ENCODE measurements at regions not wholly inside any gene's neighbourhood (a gene's known extent, or its start where the extent isn't known, plus 50 kb on each side); places are given as distances from the start of the nearest gene placed in this dataset.

DNA sequence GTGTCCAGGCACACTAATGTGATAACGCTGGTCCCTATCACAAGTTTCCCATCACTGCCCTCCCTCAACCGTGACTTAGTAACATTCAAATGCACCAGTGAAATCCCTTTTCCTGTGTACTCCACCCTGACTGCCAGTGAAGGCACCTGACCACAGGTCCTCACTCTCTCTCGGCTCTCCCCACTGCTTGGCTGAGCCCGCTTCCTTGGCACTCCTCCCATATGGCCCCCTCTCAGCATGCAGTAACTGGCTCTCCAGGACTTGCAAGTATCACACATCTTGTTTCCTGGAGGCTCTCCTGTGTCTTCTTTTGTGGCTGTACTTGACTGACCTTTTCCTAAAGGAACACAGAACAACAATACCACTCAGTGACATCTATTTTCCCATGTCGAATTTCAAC, 292.0 kb upstream of the ZNF608 start:
- TF ChIP-seq, protein P1, sequence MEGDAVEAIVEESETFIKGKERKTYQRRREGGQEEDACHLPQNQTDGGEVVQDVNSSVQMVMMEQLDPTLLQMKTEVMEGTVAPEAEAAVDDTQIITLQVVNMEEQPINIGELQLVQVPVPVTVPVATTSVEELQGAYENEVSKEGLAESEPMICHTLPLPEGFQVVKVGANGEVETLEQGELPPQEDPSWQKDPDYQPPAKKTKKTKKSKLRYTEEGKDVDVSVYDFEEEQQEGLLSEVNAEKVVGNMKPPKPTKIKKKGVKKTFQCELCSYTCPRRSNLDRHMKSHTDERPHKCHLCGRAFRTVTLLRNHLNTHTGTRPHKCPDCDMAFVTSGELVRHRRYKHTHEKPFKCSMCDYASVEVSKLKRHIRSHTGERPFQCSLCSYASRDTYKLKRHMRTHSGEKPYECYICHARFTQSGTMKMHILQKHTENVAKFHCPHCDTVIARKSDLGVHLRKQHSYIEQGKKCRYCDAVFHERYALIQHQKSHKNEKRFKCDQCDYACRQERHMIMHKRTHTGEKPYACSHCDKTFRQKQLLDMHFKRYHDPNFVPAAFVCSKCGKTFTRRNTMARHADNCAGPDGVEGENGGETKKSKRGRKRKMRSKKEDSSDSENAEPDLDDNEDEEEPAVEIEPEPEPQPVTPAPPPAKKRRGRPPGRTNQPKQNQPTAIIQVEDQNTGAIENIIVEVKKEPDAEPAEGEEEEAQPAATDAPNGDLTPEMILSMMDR (IDR thresholded peaks at IDR 0.05; ENCODE audit: insufficient read depth, low read length, poor library complexity, severe bottlenecking), result no peak
- Histone ChIP-seq H3K4me3 (ENCODE audit: low read depth, low read length) (no peak overlapping the region), H3K36me3 (ENCODE audit: control insufficient read depth, insufficient read depth, low read length) (no peaks in the 10 kb centered on the region), H3K27me3 (ENCODE audit: control insufficient read depth, insufficient read depth, low read length) (no peaks in the 10 kb centered on the region)
- DNase-seq (ENCODE audit: low read depth), result no peak

DNA sequence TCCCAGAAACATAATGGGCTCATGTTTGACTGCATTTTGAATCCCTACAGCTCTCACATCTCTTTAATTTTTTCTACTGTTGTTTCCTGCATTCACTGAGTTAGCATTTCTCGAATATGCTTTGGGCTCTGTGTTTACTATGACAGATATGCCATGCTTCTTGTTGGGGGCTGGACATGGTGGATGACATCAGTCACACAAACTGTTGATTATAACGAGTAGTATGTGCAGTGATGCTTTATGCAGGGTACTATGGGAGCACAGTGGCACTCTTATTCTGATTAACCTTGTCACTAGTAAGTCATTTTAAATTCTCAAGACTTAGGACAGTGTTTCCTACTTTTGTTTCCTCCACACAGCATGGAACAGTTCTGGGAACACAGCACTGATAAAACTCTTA, 295.4 kb upstream of the ZNF608 start:
- no peaks in the 10 kb centered on the region for H3K27me3 ChIP-seq (ENCODE audit: control insufficient read depth, insufficient read depth, low read length)
- TF ChIP-seq, protein P1 (IDR thresholded peaks at IDR 0.05; ENCODE audit: insufficient read depth, low read length, poor library complexity, severe bottlenecking), result no peak
- no peaks in the 10 kb centered on the region for H3K36me3 ChIP-seq (ENCODE audit: control insufficient read depth, insufficient read depth, low read length)
- DNase-seq (ENCODE audit: low read depth), result no peak
- H3K4me3 ChIP-seq (ENCODE audit: low read depth, low read length), result no peak overlapping the region

DNA sequence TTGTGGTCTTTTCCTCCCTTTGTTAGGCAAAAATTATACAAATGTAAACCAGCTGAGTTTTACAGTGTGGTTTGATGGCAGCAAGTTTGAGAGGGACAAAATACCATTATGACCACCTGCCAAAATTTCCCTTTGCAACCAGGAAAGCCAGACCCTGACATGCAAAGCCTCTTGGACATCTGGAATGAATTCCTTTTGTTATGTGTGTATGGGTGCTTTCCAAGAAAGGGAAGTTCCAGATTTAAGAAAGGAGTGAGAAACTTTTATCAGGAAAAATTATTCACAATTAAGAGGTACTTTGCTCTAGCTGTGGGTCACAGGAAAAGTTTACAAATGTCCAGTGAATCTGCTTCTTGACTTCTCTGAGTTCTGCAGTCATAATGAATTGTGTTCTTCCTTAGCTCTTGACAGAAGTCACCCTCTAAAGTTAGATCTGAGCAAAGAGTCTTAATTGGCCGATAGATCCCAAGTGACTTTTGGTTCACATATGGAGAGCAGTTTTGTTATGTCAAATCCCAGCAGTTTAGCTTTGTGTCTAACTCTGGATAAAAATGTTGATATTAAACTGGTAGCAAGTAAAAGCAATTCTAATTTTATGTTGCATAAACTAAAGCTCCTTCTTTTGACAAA, 295.9 kb upstream of the ZNF608 start:
- Histone ChIP-seq H3K27me3 (ENCODE audit: control insufficient read depth, insufficient read depth, low read length) (no peaks in the 10 kb centered on the region), H3K4me3 (ENCODE audit: low read depth, low read length) (no peak overlapping the region), H3K36me3 (ENCODE audit: control insufficient read depth, insufficient read depth, low read length) (no peaks in the 10 kb centered on the region)
- no peak for DNase-seq (ENCODE audit: low read depth)
- TF ChIP-seq, protein P1 (IDR thresholded peaks at IDR 0.05; ENCODE audit: insufficient read depth, low read length, poor library complexity, severe bottlenecking), result no peak

DNA sequence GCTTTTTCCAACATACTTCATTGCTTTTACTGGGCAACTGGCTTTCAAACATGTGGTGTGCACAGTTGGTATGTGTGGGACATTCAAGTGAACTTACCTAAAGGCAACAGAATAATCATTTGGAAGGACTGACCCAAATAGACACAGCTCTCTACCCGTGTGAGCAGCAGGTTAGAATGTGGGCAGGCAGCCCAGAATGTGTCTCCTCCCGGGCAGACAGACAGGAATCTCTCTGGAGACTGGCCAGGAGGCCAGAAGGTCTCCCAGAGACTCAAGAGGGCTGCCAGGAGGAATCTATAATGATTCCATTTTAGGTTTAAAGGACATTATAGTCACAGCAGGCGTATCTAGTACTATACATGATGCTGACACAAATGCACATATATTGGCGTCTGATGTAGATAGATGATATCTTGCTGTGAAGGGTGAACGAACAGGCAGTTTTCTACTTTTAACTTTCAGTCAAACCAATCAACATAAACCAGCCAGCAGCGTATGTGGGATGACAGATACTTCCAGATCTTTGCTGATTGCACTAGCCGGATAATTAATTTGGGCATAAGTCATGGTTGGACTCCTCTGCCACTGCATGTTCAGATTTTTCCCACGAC, 297.4 kb upstream of the ZNF608 start:
- peak; percentile 86 for DNase-seq (ENCODE audit: low read depth)
- Histone ChIP-seq H3K36me3 (ENCODE audit: control insufficient read depth, insufficient read depth, low read length) (no peaks in the 10 kb centered on the region), H3K4me3 (ENCODE audit: low read depth, low read length) (no peak overlapping the region), H3K27me3 (ENCODE audit: control insufficient read depth, insufficient read depth, low read length) (no peaks in the 10 kb centered on the region)
- TF ChIP-seq, protein P1 (IDR thresholded peaks at IDR 0.05; ENCODE audit: insufficient read depth, low read length, poor library complexity, severe bottlenecking), result no peak

DNA sequence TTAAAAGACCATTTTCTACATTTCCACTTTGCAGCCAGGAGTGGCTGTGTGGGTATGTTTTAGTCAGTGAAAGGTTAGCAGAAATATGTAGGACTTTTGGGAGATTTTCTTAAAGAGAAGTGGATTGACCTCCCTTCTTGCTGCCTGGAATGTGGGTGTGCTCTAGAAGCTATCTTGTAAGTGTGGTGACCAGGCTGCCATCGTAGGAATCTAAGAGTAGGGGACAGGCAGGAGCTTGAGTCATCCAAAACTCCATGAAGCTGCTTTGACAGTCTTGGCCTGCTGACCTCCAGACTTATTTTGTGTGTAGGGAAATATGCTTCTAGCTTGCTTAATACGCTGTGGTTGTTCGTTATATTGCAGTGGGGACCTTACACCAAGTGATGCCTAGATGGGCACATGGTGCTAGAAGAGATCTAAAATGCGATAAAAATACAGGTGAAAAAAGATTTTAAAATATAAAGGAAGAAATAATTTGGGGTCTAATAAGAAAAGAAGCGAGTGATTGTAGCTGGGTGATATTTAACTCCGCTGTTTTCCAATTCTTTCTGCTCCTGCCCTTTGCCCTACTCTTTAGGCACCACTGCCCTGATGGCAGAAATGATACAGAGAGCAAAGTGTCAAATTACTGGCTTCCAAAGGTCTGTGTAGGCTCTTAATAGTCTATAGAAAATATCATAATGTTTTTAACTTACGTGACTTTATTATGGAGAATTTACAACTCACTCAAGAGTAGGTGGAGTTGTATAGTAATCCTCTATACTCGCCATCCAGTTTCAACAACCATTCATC, 298.2 kb upstream of the ZNF608 start:
- H3K27me3 ChIP-seq (ENCODE audit: control insufficient read depth, insufficient read depth, low read length), result no peaks in the 10 kb centered on the region
- DNase-seq (ENCODE audit: low read depth), result no peak
- no peak overlapping the region for H3K4me3 ChIP-seq (ENCODE audit: low read depth, low read length)

More for the DNA sequence above, 298.2 kb upstream of the ZNF608 start:
- no peaks in the 10 kb centered on the region for H3K36me3 ChIP-seq (ENCODE audit: control insufficient read depth, insufficient read depth, low read length)
- TF ChIP-seq, protein P1 (IDR thresholded peaks at IDR 0.05; ENCODE audit: insufficient read depth, low read length, poor library complexity, severe bottlenecking), result no peak

Data from kidney epithelial cell (primary cell).